Upper lobe of left lung (tissue), 4 donors: ENCODE measurements at regions not wholly inside any gene's neighbourhood (a gene's known extent, or its start where the extent isn't known, plus 50 kb on each side); places are given as distances from the start of the nearest gene placed in this dataset.

Source experiments
- POLR2A ChIP-seq, 4 donors: fragments of 450-650 bp; IDR thresholded peaks; one replicate each; pipeline ENCODE4 v1.5.1; 2016 to 2017; ENCODE audit warnings: antibody characterized with exemption in 4 of 4, mild to moderate bottlenecking in 2 of 4
- TF ChIP-seq, protein P1 (sequence below), 6 experiments: fragments of 450-650 bp in 4 of 6; fragments of 200-600 bp in 2 of 6; sonication (generic) in 2 of 6; IDR thresholded peaks; one replicate each; pipeline ENCODE4 v1.5.1; 2016 to 2019; ENCODE audit warnings: antibody characterized with exemption in 6 of 6

- no peak for TF ChIP-seq POLR2A (IDR thresholded peaks at IDR 0.05)
- TF ChIP-seq, protein P1, sequence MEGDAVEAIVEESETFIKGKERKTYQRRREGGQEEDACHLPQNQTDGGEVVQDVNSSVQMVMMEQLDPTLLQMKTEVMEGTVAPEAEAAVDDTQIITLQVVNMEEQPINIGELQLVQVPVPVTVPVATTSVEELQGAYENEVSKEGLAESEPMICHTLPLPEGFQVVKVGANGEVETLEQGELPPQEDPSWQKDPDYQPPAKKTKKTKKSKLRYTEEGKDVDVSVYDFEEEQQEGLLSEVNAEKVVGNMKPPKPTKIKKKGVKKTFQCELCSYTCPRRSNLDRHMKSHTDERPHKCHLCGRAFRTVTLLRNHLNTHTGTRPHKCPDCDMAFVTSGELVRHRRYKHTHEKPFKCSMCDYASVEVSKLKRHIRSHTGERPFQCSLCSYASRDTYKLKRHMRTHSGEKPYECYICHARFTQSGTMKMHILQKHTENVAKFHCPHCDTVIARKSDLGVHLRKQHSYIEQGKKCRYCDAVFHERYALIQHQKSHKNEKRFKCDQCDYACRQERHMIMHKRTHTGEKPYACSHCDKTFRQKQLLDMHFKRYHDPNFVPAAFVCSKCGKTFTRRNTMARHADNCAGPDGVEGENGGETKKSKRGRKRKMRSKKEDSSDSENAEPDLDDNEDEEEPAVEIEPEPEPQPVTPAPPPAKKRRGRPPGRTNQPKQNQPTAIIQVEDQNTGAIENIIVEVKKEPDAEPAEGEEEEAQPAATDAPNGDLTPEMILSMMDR (IDR thresholded peaks at IDR 0.05), result no peak
These were observed 121.6 kb upstream of the DCLK2 start for GRCh38 chr4:149956678-149957077.
